ENCODE measurements at regions not wholly inside any gene's neighbourhood (a gene's known extent, or its start where the extent isn't known, plus 50 kb on each side); places are given as distances from the start of the nearest gene placed in this dataset.

DNA sequence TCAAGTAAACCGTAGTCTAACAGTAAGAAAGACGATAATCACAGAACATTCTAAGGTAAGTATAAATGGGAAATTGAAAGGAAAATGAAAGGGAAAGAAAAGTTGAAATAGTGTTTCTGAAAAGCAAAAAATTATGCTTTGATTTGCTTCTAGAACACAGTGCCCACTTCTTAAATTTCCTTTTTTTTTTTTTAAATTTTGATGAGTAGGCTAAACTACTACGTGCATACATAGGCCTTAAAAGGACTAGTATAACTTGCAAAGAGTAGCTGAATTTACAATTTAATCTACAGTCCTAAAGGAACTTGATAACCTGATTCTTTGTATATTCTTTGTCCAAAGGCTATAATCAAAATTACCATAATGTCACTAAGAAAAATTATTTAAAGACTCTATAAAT lies 325.3 kb downstream of the PAX3 start:
- intact Hi-C loops (cut with micrococcal nuclease; ENCODE audit: unreplicated experiment): loop anchor here (10.0 kb wide), 1 partner anchor 619 kb away; no protein-coding TSS in a partner anchor
- H3K9me3 ChIP-seq (ENCODE audit: insufficient read depth, low read depth): peaks cover 16% of the 10 kb centered on the region; the same call in 1 of the 2 replicates
- H3K27ac ChIP-seq: peak overlapping the region; percentile 48
- no peak for DNase-seq
- H3K4me2 ChIP-seq: peak overlapping the region; percentile 49
- H3F3A ChIP-seq (ENCODE audit: insufficient read depth, low read depth): peaks cover 21% of the 10 kb centered on the region
- TF ChIP-seq EZH2 (IDR thresholded peaks at IDR 0.05; ENCODE audit: low read depth) (no peak), CTCF (conservative IDR thresholded peaks at IDR 0.05) (no peak)
- H3K4me3 ChIP-seq: peak overlapping the region; percentile 1; the same call in 1 of the 2 replicates
- H3K4me1 ChIP-seq (replicated peaks; ENCODE audit: insufficient read depth): peaks cover 27% of the 10 kb centered on the region
- no peaks in the 10 kb centered on the region for H3K79me2 ChIP-seq (ENCODE audit: low read depth)
- no peaks in the 10 kb centered on the region for H4K20me1 ChIP-seq (ENCODE audit: insufficient read depth)
- ChIA-PET POLR2A (ENCODE audit: unreplicated experiment) (no interaction called here), CTCF (no interaction called here)
- no peaks in the 10 kb centered on the region for H3K9me2 ChIP-seq (ENCODE audit: insufficient read depth)
- H2AFZ ChIP-seq: peak overlapping the region; percentile 4
- no peaks in the 10 kb centered on the region for H3K27me3 ChIP-seq (ENCODE audit: insufficient read depth, low read depth)
- BruUV-seq (replicated peaks): no TSS peak
- H3K36me3 ChIP-seq (ENCODE audit: low read depth): no peaks in the 10 kb centered on the region

- peak in 1 of 2 experiments; percentile 95 for DNase-seq
- no peaks in the 10 kb centered on the region for H3K36me3 ChIP-seq (ENCODE audit: low read depth)
- intact Hi-C loops (cut with micrococcal nuclease; ENCODE audit: unreplicated experiment): loop anchor here (10.0 kb wide), 1 partner anchor 618 kb away; no protein-coding TSS in a partner anchor
- ChIA-PET POLR2A (ENCODE audit: unreplicated experiment) (interaction anchor here (0.6 to 0.7 kb wide), 2 partner anchors 483 to 496 kb away, joined by 3 to 5 read pairs; no protein-coding TSS in a partner anchor), CTCF (no interaction called here)
- no peak for TF ChIP-seq EZH2 (IDR thresholded peaks at IDR 0.05; ENCODE audit: low read depth)
- TF ChIP-seq CTCF (conservative IDR thresholded peaks at IDR 0.05): no peak
- no peaks in the 10 kb centered on the region for H3K9me2 ChIP-seq (ENCODE audit: insufficient read depth)
- H3K4me1 ChIP-seq (replicated peaks; ENCODE audit: insufficient read depth): peaks cover 28% of the 10 kb centered on the region
- no peaks in the 10 kb centered on the region for H3K27me3 ChIP-seq (ENCODE audit: insufficient read depth, low read depth)
- H3K4me2 ChIP-seq: peak overlapping the region; percentile 49
- no peaks in the 10 kb centered on the region for H3K79me2 ChIP-seq (ENCODE audit: low read depth)
- BruUV-seq (replicated peaks): no TSS peak
- H4K20me1 ChIP-seq (ENCODE audit: insufficient read depth): no peaks in the 10 kb centered on the region
- peak overlapping the region; percentile 1; the same call in 1 of the 2 replicates for H3K4me3 ChIP-seq
- H2AFZ ChIP-seq: peak overlapping the region; percentile 4
- peak overlapping the region; percentile 48 for H3K27ac ChIP-seq
- peaks cover 21% of the 10 kb centered on the region for H3F3A ChIP-seq (ENCODE audit: insufficient read depth, low read depth)
- H3K9me3 ChIP-seq (ENCODE audit: insufficient read depth, low read depth): peaks cover 16% of the 10 kb centered on the region; the same call in 1 of the 2 replicates
These were observed 325.9 kb downstream of the PAX3 start for GRCh38 chr2:221972813-221973478.

DNA sequence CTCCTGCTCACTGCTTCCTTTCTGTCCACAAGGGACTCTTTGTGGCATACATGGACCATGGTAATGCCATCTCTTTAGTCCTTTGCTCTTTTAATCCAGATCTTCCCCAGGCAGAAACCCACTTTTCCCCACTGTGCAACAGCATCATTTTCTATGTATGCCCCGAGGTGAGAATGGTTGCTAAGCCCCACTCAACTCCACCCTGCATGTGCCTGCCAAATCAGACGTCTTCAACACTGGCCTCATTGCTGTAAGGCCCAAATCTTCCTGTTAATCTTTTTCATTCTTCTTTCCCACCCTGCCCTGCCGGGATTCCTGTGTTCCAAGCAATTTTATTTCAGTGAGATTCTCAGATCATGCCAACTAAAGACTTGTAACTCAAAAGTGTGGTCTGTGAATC lies 328.4 kb downstream of the PAX3 start:
- Histone ChIP-seq H3K9me3 (ENCODE audit: insufficient read depth, low read depth) (peaks cover 16% of the 10 kb centered on the region; the same call in 1 of the 2 replicates), H3K9me2 (ENCODE audit: insufficient read depth) (no peaks in the 10 kb centered on the region), H3K4me1 (replicated peaks; ENCODE audit: insufficient read depth) (peaks cover 34% of the 10 kb centered on the region), H3K4me2 (no peak overlapping the region), H3K27ac (no peak overlapping the region), H3K27me3 (ENCODE audit: insufficient read depth, low read depth) (no peaks in the 10 kb centered on the region), H3K79me2 (ENCODE audit: low read depth) (no peaks in the 10 kb centered on the region), H2AFZ (no peak overlapping the region), H4K20me1 (ENCODE audit: insufficient read depth) (no peaks in the 10 kb centered on the region), H3K4me3 (no peak overlapping the region), H3K36me3 (ENCODE audit: low read depth) (no peaks in the 10 kb centered on the region), H3F3A (ENCODE audit: insufficient read depth, low read depth) (peaks cover 21% of the 10 kb centered on the region)
- CTCF ChIA-PET: interaction anchor here (0.6 to 1.1 kb wide), 2 partner anchors 119 to 396 kb away, joined by 3 to 4 read pairs; no protein-coding TSS in a partner anchor
- TF ChIP-seq EZH2 (IDR thresholded peaks at IDR 0.05; ENCODE audit: low read depth) (no peak), CTCF (conservative IDR thresholded peaks at IDR 0.05) (no peak)
- POLR2A ChIA-PET (ENCODE audit: unreplicated experiment): no interaction called here
- intact Hi-C loops (cut with micrococcal nuclease; ENCODE audit: unreplicated experiment): loop anchor here (10.0 kb wide), 1 partner anchor 616 kb away; no protein-coding TSS in a partner anchor
- no TSS peak for BruUV-seq (replicated peaks)
- DNase-seq: no peak

Data from PC-9 (cell line).